HL-60 (cell line): ENCODE measurements at regions not wholly inside any gene's neighbourhood (a gene's known extent, or its start where the extent isn't known, plus 50 kb on each side); places are given as distances from the start of the nearest gene placed in this dataset.

Experiments
- DNase-seq, 2 experiments: peaks; one replicate each; pipeline ENCODE4 v3.0.0-alpha.2; 2010 to 2020; ENCODE audit warnings: low read depth in 1 of 2, low spot score in 1 of 2
- H3K27ac ChIP-seq: fragments of 250-450 bp; sonication (Bioruptor Pico); replicated peaks from 2 replicates; pipeline ENCODE4 v1.5.1; 2020; ENCODE audit warnings: mild to moderate bottlenecking, moderate library complexity
- H3K27me3 ChIP-seq: fragments of 250-450 bp; sonication (Bioruptor Pico); 2 replicates; pipeline ENCODE4 v1.5.1; 2021; ENCODE audit warnings: mild to moderate bottlenecking, moderate library complexity; ENCODE audit not compliant: insufficient read depth, poor library complexity, severe bottlenecking
- H3K4me3 ChIP-seq: replicated peaks from 2 replicates; pipeline ENCODE4 v1.5.1; 2011; ENCODE audit warnings: mild to moderate bottlenecking, control low read depth, low read length; ENCODE audit not compliant: insufficient read depth
- CTCF ChIP-seq: IDR thresholded peaks from one replicate; pipeline ENCODE4 v1.5.1; 2011; ENCODE audit warnings: low read length, control low read depth, inconsistent platforms; ENCODE audit not compliant: insufficient read depth
- GABPA ChIP-seq: IDR thresholded peaks from 2 replicates; pipeline ENCODE4 v1.6.1; 2012; ENCODE audit warnings: low read depth
- POLR2AphosphoS5 ChIP-seq: IDR thresholded peaks from 2 replicates; pipeline ENCODE4 v1.6.1; 2012; ENCODE audit warnings: low read depth
- REST ChIP-seq: IDR thresholded peaks from 2 replicates; pipeline ENCODE4 v1.6.1; 2012; ENCODE audit warnings: low read depth; ENCODE audit not compliant: insufficient replicate concordance
- SPI1 ChIP-seq: IDR thresholded peaks from 2 replicates; pipeline ENCODE4 v1.6.1; 2012; ENCODE audit warnings: low read depth, mild to moderate bottlenecking, borderline replicate concordance

- TF ChIP-seq GABPA (no peak), REST (no peak)
These were observed 83.0 kb upstream of the SOX11 start for GRCh38 chr2:5609201-5609600.

GRCh38 chr2:5612666-5613065, 79.5 kb upstream of the SOX11 start:
- TF ChIP-seq POLR2AphosphoS5 (no peak), SPI1 (no peak), GABPA (no peak), REST (no peak), CTCF (no peak)
- no peaks in the 10 kb centered on the region for H3K27me3 ChIP-seq
- no peak overlapping the region for H3K4me3 ChIP-seq
- H3K27ac ChIP-seq, result no peak overlapping the region
- no peak for DNase-seq

More at GRCh38 chr2:5609201-5609600, 83.0 kb upstream of the SOX11 start:
- H3K27me3 ChIP-seq, result no peaks in the 10 kb centered on the region
- no peak overlapping the region for H3K4me3 ChIP-seq
- no peak overlapping the region for H3K27ac ChIP-seq
- DNase-seq, result no peak

GRCh38 chr2:5616019-5616418, 76.2 kb upstream of the SOX11 start:
- Histone ChIP-seq H3K4me3 (no peak overlapping the region), H3K27me3 (no peaks in the 10 kb centered on the region), H3K27ac (no peak overlapping the region)
- no peak for DNase-seq
- TF ChIP-seq REST (no peak), GABPA (no peak), POLR2AphosphoS5 (no peak), CTCF (no peak), SPI1 (no peak)

GRCh38 chr2:5617358-5617757, 74.8 kb upstream of the SOX11 start:
- DNase-seq, result no peak
- Histone ChIP-seq H3K27me3 (no peaks in the 10 kb centered on the region), H3K4me3 (no peak overlapping the region), H3K27ac (no peak overlapping the region)
- TF ChIP-seq POLR2AphosphoS5, result no peak
- TF ChIP-seq GABPA, result no peak
- TF ChIP-seq SPI1, result no peak
- TF ChIP-seq CTCF, result no peak
- TF ChIP-seq REST, result no peak
